ENCODE measurements at regions not wholly inside any gene's neighbourhood (a gene's known extent, or its start where the extent isn't known, plus 50 kb on each side); places are given as distances from the start of the nearest gene placed in this dataset.

DNA sequence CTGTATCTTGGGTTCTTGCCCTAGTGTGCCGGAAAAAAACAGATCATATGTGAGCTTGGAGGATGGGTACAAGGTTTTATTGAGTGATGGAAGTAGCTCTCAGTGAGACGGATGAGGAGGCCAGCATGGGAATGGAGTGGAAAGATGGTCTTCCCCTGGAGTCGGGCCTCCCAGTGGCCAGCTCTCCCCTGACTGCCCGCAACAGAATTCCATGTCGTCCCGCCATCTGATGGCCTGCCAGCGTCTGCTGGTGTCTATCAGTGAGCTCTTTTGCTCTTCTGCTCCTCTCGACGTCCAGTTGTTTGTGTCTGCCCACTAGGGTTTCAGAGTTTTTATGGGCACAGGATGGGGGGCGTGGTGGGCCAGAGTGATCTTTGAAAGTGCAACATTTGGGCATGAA, 315.2 kb upstream of the BRINP3 start:
- H3K36me3 Mint-ChIP-seq (ENCODE audit: low read depth, unreplicated experiment): no peaks in the 10 kb centered on the region
- TF ChIP-seq, protein P1, sequence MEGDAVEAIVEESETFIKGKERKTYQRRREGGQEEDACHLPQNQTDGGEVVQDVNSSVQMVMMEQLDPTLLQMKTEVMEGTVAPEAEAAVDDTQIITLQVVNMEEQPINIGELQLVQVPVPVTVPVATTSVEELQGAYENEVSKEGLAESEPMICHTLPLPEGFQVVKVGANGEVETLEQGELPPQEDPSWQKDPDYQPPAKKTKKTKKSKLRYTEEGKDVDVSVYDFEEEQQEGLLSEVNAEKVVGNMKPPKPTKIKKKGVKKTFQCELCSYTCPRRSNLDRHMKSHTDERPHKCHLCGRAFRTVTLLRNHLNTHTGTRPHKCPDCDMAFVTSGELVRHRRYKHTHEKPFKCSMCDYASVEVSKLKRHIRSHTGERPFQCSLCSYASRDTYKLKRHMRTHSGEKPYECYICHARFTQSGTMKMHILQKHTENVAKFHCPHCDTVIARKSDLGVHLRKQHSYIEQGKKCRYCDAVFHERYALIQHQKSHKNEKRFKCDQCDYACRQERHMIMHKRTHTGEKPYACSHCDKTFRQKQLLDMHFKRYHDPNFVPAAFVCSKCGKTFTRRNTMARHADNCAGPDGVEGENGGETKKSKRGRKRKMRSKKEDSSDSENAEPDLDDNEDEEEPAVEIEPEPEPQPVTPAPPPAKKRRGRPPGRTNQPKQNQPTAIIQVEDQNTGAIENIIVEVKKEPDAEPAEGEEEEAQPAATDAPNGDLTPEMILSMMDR (IDR thresholded peaks at IDR 0.05; ENCODE audit: insufficient read depth, low read depth, low read length): no peak
- no peak for TF ChIP-seq EZH2 (IDR thresholded peaks at IDR 0.05; ENCODE audit: insufficient read depth, low read length)
- DNase-seq (ENCODE audit: low read depth): no peak

GRCh38 chr1:190807629-190808028, 330.0 kb upstream of the BRINP3 start:
- TF ChIP-seq, protein P1 (IDR thresholded peaks at IDR 0.05; ENCODE audit: insufficient read depth, low read depth, low read length): no peak
- no peak for TF ChIP-seq EZH2 (IDR thresholded peaks at IDR 0.05; ENCODE audit: insufficient read depth, low read length)
- H3K9ac ChIP-seq (ENCODE audit: low read length): no peak overlapping the region
- FAIRE-seq (no peak), DNase-seq (ENCODE audit: low read depth) (no peak)
- H3K79me2 ChIP-seq (ENCODE audit: insufficient read depth, low read length): no peaks in the 10 kb centered on the region
- H3K27me3 Mint-ChIP-seq (ENCODE audit: low read depth, unreplicated experiment): peaks cover 2% of the 10 kb centered on the region
- no peak overlapping the region for H3K4me3 Mint-ChIP-seq (ENCODE audit: unreplicated experiment)
- H3K36me3 Mint-ChIP-seq (ENCODE audit: low read depth, unreplicated experiment): no peaks in the 10 kb centered on the region
- no peaks in the 10 kb centered on the region for H3K36me3 ChIP-seq (ENCODE audit: insufficient read depth, low read length)
- H3K9me3 ChIP-seq (ENCODE audit: insufficient read depth, low read depth, low read length): no peaks in the 10 kb centered on the region
- no peaks in the 10 kb centered on the region for H3K27me3 ChIP-seq (ENCODE audit: insufficient read depth, low read length)
- peaks cover 3% of the 10 kb centered on the region for H3K9me3 Mint-ChIP-seq (ENCODE audit: unreplicated experiment)
- H3K4me2 ChIP-seq (ENCODE audit: low read length): no peak overlapping the region
- no peaks in the 10 kb centered on the region for H4K20me1 ChIP-seq (ENCODE audit: insufficient read depth, low read length)
- no peak overlapping the region for H2AFZ ChIP-seq (ENCODE audit: low read depth, low read length)
- H3K4me3 ChIP-seq (ENCODE audit: insufficient read depth, low read depth, low read length): no peak overlapping the region
- H3K4me1 Mint-ChIP-seq (ENCODE audit: low read depth, unreplicated experiment): no peaks in the 10 kb centered on the region
- H3K4me1 ChIP-seq (ENCODE audit: insufficient read depth, low read length): no peaks in the 10 kb centered on the region
- no peak overlapping the region for H3K27ac ChIP-seq (ENCODE audit: low read depth, low read length)
- H3K27ac Mint-ChIP-seq (ENCODE audit: unreplicated experiment): no peak overlapping the region

More for the DNA sequence above, 315.2 kb upstream of the BRINP3 start:
- H3K4me1 Mint-ChIP-seq (ENCODE audit: low read depth, unreplicated experiment): no peaks in the 10 kb centered on the region
- Histone ChIP-seq H3K4me3 (ENCODE audit: insufficient read depth, low read depth, low read length) (no peak overlapping the region), H2AFZ (ENCODE audit: low read depth, low read length) (no peak overlapping the region), H3K36me3 (ENCODE audit: insufficient read depth, low read length) (no peaks in the 10 kb centered on the region), H3K4me1 (ENCODE audit: insufficient read depth, low read length) (no peaks in the 10 kb centered on the region), H3K9ac (ENCODE audit: low read length) (no peak overlapping the region), H3K27me3 (ENCODE audit: insufficient read depth, low read length) (no peaks in the 10 kb centered on the region), H4K20me1 (ENCODE audit: insufficient read depth, low read length) (no peaks in the 10 kb centered on the region), H3K4me2 (ENCODE audit: low read length) (no peak overlapping the region), H3K9me3 (ENCODE audit: insufficient read depth, low read depth, low read length) (no peaks in the 10 kb centered on the region), H3K27ac (ENCODE audit: low read depth, low read length) (no peak overlapping the region), H3K79me2 (ENCODE audit: insufficient read depth, low read length) (no peaks in the 10 kb centered on the region)
- FAIRE-seq: no peak
- H3K9me3 Mint-ChIP-seq (ENCODE audit: unreplicated experiment): peaks cover 1% of the 10 kb centered on the region
- H3K27me3 Mint-ChIP-seq (ENCODE audit: low read depth, unreplicated experiment): no peaks in the 10 kb centered on the region
- H3K4me3 Mint-ChIP-seq (ENCODE audit: unreplicated experiment): no peak overlapping the region
- H3K27ac Mint-ChIP-seq (ENCODE audit: unreplicated experiment): no peak overlapping the region

- Histone ChIP-seq H3K9ac (ENCODE audit: low read length) (no peak overlapping the region), H3K27me3 (ENCODE audit: insufficient read depth, low read length) (no peaks in the 10 kb centered on the region), H3K4me2 (ENCODE audit: low read length) (no peak overlapping the region), H3K27ac (ENCODE audit: low read depth, low read length) (no peak overlapping the region), H3K36me3 (ENCODE audit: insufficient read depth, low read length) (no peaks in the 10 kb centered on the region), H2AFZ (ENCODE audit: low read depth, low read length) (no peak overlapping the region), H4K20me1 (ENCODE audit: insufficient read depth, low read length) (no peaks in the 10 kb centered on the region), H3K79me2 (ENCODE audit: insufficient read depth, low read length) (no peaks in the 10 kb centered on the region), H3K4me3 (ENCODE audit: insufficient read depth, low read depth, low read length) (no peak overlapping the region), H3K9me3 (ENCODE audit: insufficient read depth, low read depth, low read length) (no peaks in the 10 kb centered on the region), H3K4me1 (ENCODE audit: insufficient read depth, low read length) (no peaks in the 10 kb centered on the region)
- peaks cover 2% of the 10 kb centered on the region for H3K27me3 Mint-ChIP-seq (ENCODE audit: low read depth, unreplicated experiment)
- TF ChIP-seq, protein P1 (IDR thresholded peaks at IDR 0.05; ENCODE audit: insufficient read depth, low read depth, low read length): no peak
- no peak for TF ChIP-seq EZH2 (IDR thresholded peaks at IDR 0.05; ENCODE audit: insufficient read depth, low read length)
- no peaks in the 10 kb centered on the region for H3K4me1 Mint-ChIP-seq (ENCODE audit: low read depth, unreplicated experiment)
- H3K27ac Mint-ChIP-seq (ENCODE audit: unreplicated experiment): no peak overlapping the region
- no peak overlapping the region for H3K4me3 Mint-ChIP-seq (ENCODE audit: unreplicated experiment)
- FAIRE-seq (no peak), DNase-seq (ENCODE audit: low read depth) (no peak)
- peaks cover 3% of the 10 kb centered on the region for H3K9me3 Mint-ChIP-seq (ENCODE audit: unreplicated experiment)
- H3K36me3 Mint-ChIP-seq (ENCODE audit: low read depth, unreplicated experiment): no peaks in the 10 kb centered on the region
These were observed 330.4 kb upstream of the BRINP3 start for GRCh38 chr1:190808035-190808434.
